ENCODE measurements at regions not wholly inside any gene's neighbourhood (a gene's known extent, or its start where the extent isn't known, plus 50 kb on each side); places are given as distances from the start of the nearest gene placed in this dataset.

DNA sequence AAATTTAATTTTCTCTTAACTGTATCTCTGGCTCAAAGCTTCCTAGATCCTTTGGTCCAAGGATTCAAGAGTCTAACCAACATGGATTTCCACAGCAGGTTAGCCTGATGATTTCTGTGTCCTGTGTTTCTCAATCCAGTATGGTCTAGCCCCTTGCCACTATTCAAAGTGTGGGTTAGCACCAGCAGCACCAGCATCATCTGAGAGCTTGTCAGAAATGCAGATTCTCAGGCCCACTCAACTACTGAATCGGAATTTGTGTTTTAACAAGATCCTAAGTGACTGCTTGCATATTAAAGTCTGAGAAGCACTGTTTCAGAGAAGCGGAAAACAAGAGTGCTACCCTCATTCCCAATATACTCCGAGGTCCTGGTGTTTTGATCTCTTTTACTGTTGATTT, 133.8 kb upstream of the PRDM1 start:
- no peak for TF ChIP-seq RAD21 (IDR thresholded peaks at IDR 0.05)
- no peak for TF ChIP-seq YY1 (IDR thresholded peaks at IDR 0.05)
- TF ChIP-seq, protein P1, sequence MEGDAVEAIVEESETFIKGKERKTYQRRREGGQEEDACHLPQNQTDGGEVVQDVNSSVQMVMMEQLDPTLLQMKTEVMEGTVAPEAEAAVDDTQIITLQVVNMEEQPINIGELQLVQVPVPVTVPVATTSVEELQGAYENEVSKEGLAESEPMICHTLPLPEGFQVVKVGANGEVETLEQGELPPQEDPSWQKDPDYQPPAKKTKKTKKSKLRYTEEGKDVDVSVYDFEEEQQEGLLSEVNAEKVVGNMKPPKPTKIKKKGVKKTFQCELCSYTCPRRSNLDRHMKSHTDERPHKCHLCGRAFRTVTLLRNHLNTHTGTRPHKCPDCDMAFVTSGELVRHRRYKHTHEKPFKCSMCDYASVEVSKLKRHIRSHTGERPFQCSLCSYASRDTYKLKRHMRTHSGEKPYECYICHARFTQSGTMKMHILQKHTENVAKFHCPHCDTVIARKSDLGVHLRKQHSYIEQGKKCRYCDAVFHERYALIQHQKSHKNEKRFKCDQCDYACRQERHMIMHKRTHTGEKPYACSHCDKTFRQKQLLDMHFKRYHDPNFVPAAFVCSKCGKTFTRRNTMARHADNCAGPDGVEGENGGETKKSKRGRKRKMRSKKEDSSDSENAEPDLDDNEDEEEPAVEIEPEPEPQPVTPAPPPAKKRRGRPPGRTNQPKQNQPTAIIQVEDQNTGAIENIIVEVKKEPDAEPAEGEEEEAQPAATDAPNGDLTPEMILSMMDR (IDR thresholded peaks at IDR 0.05; ENCODE audit: low read depth, low read length, missing input control) = no peak
- TF ChIP-seq JUND (IDR thresholded peaks at IDR 0.05) = no peak
- TF ChIP-seq, protein P2, sequence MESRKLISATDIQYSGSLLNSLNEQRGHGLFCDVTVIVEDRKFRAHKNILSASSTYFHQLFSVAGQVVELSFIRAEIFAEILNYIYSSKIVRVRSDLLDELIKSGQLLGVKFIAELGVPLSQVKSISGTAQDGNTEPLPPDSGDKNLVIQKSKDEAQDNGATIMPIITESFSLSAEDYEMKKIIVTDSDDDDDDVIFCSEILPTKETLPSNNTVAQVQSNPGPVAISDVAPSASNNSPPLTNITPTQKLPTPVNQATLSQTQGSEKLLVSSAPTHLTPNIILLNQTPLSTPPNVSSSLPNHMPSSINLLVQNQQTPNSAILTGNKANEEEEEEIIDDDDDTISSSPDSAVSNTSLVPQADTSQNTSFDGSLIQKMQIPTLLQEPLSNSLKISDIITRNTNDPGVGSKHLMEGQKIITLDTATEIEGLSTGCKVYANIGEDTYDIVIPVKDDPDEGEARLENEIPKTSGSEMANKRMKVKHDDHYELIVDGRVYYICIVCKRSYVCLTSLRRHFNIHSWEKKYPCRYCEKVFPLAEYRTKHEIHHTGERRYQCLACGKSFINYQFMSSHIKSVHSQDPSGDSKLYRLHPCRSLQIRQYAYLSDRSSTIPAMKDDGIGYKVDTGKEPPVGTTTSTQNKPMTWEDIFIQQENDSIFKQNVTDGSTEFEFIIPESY (IDR thresholded peaks at IDR 0.05) = no peak
- TF ChIP-seq HNF4G (IDR thresholded peaks at IDR 0.05) = no peak
- no peak for TF ChIP-seq SP1 (IDR thresholded peaks at IDR 0.05)
- TF ChIP-seq, protein P3, sequence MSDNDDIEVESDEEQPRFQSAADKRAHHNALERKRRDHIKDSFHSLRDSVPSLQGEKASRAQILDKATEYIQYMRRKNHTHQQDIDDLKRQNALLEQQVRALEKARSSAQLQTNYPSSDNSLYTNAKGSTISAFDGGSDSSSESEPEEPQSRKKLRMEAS (IDR thresholded peaks at IDR 0.05) = no peak
- TF ChIP-seq FOXA2 (IDR thresholded peaks at IDR 0.05) = no peak
- no peak for TF ChIP-seq NR2F2 (IDR thresholded peaks at IDR 0.05)
- no peak for TF ChIP-seq HNF4A (conservative IDR thresholded peaks at IDR 0.05)
- TF ChIP-seq TAF1 (conservative IDR thresholded peaks at IDR 0.05) = no peak
- no peak for TF ChIP-seq EGR1 (IDR thresholded peaks at IDR 0.05; ENCODE audit: low read depth in 2 of 2)
- no peak for TF ChIP-seq FOXA1 (IDR thresholded peaks at IDR 0.05)
- no peak for TF ChIP-seq GABPA (IDR thresholded peaks at IDR 0.05 in 1 of 2, conservative IDR thresholded peaks at IDR 0.05 in 1 of 2)
- TF ChIP-seq, protein P4, sequence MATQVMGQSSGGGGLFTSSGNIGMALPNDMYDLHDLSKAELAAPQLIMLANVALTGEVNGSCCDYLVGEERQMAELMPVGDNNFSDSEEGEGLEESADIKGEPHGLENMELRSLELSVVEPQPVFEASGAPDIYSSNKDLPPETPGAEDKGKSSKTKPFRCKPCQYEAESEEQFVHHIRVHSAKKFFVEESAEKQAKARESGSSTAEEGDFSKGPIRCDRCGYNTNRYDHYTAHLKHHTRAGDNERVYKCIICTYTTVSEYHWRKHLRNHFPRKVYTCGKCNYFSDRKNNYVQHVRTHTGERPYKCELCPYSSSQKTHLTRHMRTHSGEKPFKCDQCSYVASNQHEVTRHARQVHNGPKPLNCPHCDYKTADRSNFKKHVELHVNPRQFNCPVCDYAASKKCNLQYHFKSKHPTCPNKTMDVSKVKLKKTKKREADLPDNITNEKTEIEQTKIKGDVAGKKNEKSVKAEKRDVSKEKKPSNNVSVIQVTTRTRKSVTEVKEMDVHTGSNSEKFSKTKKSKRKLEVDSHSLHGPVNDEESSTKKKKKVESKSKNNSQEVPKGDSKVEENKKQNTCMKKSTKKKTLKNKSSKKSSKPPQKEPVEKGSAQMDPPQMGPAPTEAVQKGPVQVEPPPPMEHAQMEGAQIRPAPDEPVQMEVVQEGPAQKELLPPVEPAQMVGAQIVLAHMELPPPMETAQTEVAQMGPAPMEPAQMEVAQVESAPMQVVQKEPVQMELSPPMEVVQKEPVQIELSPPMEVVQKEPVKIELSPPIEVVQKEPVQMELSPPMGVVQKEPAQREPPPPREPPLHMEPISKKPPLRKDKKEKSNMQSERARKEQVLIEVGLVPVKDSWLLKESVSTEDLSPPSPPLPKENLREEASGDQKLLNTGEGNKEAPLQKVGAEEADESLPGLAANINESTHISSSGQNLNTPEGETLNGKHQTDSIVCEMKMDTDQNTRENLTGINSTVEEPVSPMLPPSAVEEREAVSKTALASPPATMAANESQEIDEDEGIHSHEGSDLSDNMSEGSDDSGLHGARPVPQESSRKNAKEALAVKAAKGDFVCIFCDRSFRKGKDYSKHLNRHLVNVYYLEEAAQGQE (IDR thresholded peaks at IDR 0.05) = no peak
- TF ChIP-seq RXRA (IDR thresholded peaks at IDR 0.05) = no peak
- TF ChIP-seq, protein P5, sequence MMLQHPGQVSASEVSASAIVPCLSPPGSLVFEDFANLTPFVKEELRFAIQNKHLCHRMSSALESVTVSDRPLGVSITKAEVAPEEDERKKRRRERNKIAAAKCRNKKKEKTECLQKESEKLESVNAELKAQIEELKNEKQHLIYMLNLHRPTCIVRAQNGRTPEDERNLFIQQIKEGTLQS (IDR thresholded peaks at IDR 0.05) = no peak
- H3K9ac ChIP-seq (ENCODE audit: low read depth in 1 of 2, low read length in 2 of 2) = no peak overlapping the region
- H3K4me3 ChIP-seq (ENCODE audit: low read depth in 1 of 3, low read length in 3 of 3) = no peak overlapping the region
- no peaks in the 10 kb centered on the region for H3K36me3 ChIP-seq (ENCODE audit: control insufficient read depth in 4 of 4, insufficient read depth in 3 of 4, low read depth in 1 of 4, low read length in 3 of 4)
- H3K9me3 ChIP-seq (ENCODE audit: control insufficient read depth in 4 of 4, low read length in 3 of 4) = no peaks in the 10 kb centered on the region
- 66% methylated on average over 3 of the region's 3 CpGs for WGBS
- H3K27ac ChIP-seq (ENCODE audit: low read depth in 1 of 2, low read length in 2 of 2) = no peak overlapping the region
- no peaks in the 10 kb centered on the region for H3K4me1 ChIP-seq (ENCODE audit: control insufficient read depth in 4 of 4, insufficient read depth in 4 of 4, low read length in 3 of 4)
- peaks cover 0 to 2% (median 0%) of the 10 kb centered on the region in 4 donors for H3K27me3 ChIP-seq (ENCODE audit: control insufficient read depth in 4 of 4, insufficient read depth in 4 of 4, low read length in 3 of 4)
- DNase-seq (ENCODE audit: low spot score) = no peak
